ENCODE measurements at regions not wholly inside any gene's neighbourhood (a gene's known extent, or its start where the extent isn't known, plus 50 kb on each side); places are given as distances from the start of the nearest gene placed in this dataset.
"Not testable (repeated sequence)": the region's sequence is repeated elsewhere in the genome, so short reads cannot be mapped to it uniquely, and the experiment has no call there.

- DNase-seq, result peak; percentile 37
Measured at GRCh38 chr10:33776419-33777070, 442.1 kb upstream of the NRP1 start.

- DNase-seq, result no peak
Measured at GRCh38 chr10:33774857-33775256, 440.4 kb upstream of the NRP1 start.

GRCh38 chr10:33773886-33774480, 439.5 kb upstream of the NRP1 start:
- DNase-seq, result no peak

DNA sequence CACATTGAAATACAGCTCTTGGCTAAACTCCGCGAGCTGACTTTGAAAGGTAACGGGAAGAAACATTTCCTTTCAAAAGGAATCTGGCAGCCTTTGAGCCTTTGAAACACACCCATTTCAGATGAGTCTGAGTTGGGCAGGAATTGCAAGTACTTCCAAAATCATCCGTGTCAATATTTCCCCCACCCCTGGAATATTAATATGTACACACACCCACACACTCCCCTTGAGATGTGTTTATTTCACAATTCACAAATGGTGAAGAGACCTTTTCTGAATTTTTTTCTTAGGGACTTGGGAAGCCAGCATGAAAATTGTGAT, 438.7 kb upstream of the NRP1 start:
- no peak for DNase-seq

GRCh38 chr10:33772370-33773252, 438.1 kb upstream of the NRP1 start:
- DNase-seq, result no peak

DNA sequence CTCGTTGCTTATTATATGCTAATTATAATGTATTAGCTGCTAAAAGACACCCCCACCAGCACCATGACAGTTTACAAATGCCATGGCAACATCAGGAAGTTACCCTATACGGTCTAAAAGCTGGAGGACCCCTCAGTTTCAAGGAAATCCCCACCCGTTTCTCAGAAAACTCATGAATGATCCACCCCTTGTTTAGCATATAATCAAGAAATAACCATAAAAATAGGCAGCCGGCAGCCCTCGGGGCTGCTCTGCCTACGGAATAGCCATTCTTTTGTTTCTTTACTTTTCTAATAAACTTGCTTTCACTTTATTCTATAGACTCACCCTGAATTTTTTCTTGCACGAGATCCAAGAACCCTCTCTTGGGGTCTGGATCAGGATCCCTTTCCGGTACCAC, 437.4 kb upstream of the NRP1 start:
- not testable (repeated sequence) for DNase-seq

DNA sequence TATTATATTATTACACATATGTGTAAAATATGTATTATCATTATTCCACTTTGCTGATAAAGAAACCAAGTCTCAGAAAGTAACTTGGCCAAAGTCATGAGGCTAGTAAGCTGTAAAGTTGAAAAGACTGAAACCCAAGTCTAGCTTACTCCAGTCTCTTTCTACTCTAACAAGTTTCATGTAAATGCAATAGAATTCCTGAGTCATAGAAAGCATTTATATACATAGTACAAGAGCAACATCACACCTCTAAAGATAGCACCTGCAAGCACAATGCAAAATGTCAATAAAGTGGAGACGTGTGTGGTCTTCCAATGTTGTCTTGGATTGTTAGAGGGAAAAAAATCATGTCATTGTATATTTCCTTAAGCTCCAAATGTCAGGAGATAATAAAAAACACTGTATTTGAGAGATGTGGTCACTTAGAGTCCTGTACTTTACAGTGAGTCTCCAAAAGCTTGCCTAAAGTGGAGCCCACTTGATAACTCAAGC, 430.3 kb upstream of the NRP1 start:
- DNase-seq, result no peak

- DNase-seq, result no peak
Measured at GRCh38 chr10:33760056-33760943, 425.8 kb upstream of the NRP1 start.

- DNase-seq, result no peak
Measured at GRCh38 chr10:33759191-33759590, 424.7 kb upstream of the NRP1 start.

DNA sequence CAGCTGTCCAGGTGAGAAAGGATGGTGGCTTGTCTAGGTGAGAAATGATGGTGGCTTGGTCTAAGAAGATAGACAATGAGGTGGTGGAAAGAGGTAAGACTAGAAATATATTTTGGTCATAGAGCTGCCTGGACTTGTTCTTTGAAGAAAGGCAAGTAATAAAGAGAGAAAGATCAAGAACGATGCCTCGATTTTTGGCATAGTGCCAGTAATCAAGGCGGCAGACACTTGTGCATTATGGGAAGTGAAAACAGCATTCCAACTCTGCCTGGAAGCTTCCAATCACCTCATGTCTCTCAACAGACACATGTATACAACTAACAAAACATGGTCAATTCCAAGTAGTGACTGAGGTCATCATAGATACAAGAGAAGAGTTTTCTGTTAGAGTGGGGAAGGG, 423.8 kb upstream of the NRP1 start:
- DNase-seq, result no peak

- DNase-seq, result no peak
Measured at GRCh38 chr10:33754052-33754451, 419.6 kb upstream of the NRP1 start.

GRCh38 chr10:33753389-33753788, 418.9 kb upstream of the NRP1 start:
- no peak for DNase-seq

DNA sequence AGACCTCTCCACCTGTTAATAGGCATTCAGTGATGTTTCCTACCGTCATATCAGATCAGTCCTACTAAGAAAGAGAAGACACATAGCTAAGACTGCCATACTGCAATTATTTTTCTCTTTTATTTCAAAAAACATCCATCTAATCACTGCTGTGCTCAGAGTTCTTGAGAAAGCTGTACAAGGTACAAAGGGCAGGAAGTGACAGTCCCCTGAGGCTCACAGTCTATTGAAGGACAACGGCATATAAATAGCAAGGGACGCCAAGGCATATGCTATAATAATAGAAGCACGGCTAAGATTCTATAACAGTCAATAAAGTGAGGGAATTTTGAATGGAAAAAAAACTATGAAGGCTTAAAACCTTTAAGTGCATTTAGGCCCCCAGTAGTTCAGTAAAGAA, 415.3 kb upstream of the NRP1 start:
- no peak for DNase-seq

- DNase-seq, result no peak
Measured at GRCh38 chr10:33749067-33749735, 414.7 kb upstream of the NRP1 start.

GRCh38 chr10:33746836-33747268, 412.4 kb upstream of the NRP1 start:
- no peak for DNase-seq

GRCh38 chr10:33746186-33746585, 411.7 kb upstream of the NRP1 start:
- no peak for DNase-seq

GRCh38 chr10:33743429-33743857, 409.0 kb upstream of the NRP1 start:
- no peak for DNase-seq

DNA sequence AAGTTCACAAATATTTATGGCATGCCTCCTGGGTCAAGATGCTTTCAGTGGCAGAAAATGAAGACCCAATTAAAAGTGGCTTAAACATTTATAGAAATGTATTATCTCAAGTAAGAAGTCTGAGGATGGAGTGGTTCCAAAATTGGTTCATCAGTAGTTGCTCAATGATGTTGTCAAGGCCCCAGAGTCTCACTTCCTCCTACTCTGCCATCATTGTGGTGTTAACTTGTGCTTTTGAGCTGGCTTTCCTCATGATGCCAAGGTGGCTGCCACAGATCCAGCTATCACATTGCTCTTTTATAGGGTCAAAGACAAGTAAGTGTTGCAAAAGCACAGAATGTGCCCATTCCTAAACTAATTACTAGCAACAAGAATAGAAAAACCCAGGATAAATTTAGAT, 404.6 kb upstream of the NRP1 start:
- no peak for DNase-seq

- no peak for DNase-seq
Measured at GRCh38 chr10:33735464-33735923, 401.0 kb upstream of the NRP1 start.

- no peak for DNase-seq
Measured at GRCh38 chr10:33734393-33735155, 400.1 kb upstream of the NRP1 start.

DNA sequence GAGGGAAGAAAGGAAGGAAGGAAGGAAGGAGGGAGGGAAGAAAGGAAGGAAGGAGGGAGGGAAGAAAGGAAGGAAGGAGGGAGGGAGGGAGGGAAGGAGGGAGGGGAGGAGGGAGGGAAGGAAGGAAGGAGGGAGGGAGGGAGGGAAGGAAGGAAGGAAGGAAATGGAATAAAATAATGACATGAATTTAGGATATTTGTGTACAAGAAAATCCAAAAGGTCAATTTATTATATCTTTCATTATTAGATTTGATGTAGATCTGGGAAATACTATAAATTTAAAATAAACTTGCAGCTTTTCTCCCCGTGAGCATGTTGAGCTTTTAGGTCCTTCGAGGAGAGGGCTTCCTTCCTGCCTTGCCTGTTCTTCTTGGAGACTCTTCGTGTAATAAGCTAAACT, 398.6 kb upstream of the NRP1 start:
- no peak for DNase-seq

All from NCI-H524 treated with DMSO at 0.1 percent for 48 hours (cell line).